HG02938 (cell line): ENCODE measurements at regions not wholly inside any gene's neighbourhood (a gene's known extent, or its start where the extent isn't known, plus 50 kb on each side); places are given as distances from the start of the nearest gene placed in this dataset.

Experiments used
- ATAC-seq: cut with Tn5 transposase; IDR thresholded peaks from one replicate; pipeline ENCODE4 v1.9.1; 2021; ENCODE audit warnings: mild to moderate bottlenecking, moderate library complexity; ENCODE audit not compliant: unreplicated experiment

- ATAC-seq, result no peak
Measured at GRCh38 chr5:135236228-135236907, 162.7 kb downstream of the MACROH2A1 start.

GRCh38 chr5:135235551-135236227 lies 163.3 kb downstream of the MACROH2A1 start:
- ATAC-seq, result no peak

- no peak for ATAC-seq
Measured at GRCh38 chr5:135234666-135235401, 164.2 kb downstream of the MACROH2A1 start.

GRCh38 chr5:135234242-135234641 lies 164.8 kb downstream of the MACROH2A1 start:
- ATAC-seq, result no peak

- ATAC-seq, result no peak
Measured at GRCh38 chr5:135233477-135233876, 165.6 kb downstream of the MACROH2A1 start.

GRCh38 chr5:135232958-135233357 lies 166.1 kb downstream of the MACROH2A1 start:
- ATAC-seq, result no peak

- no peak for ATAC-seq
Measured at GRCh38 chr5:135231289-135231688, 167.7 kb downstream of the MACROH2A1 start.

GRCh38 chr5:135230251-135230925 lies 168.6 kb downstream of the MACROH2A1 start:
- peak; percentile 51 for ATAC-seq

GRCh38 chr5:135229679-135230132 lies 169.3 kb downstream of the MACROH2A1 start:
- no peak for ATAC-seq

- no peak for ATAC-seq
Measured at GRCh38 chr5:135229122-135229521, 169.9 kb downstream of the MACROH2A1 start.

- ATAC-seq, result no peak
Measured at GRCh38 chr5:135228222-135228621, 170.8 kb downstream of the MACROH2A1 start.

- no peak for ATAC-seq
Measured at GRCh38 chr5:135227064-135228022, 171.7 kb downstream of the MACROH2A1 start.

GRCh38 chr5:135225856-135226560 lies 173.0 kb downstream of the MACROH2A1 start:
- ATAC-seq, result no peak

- ATAC-seq, result no peak
Measured at GRCh38 chr5:135223891-135224625, 175.0 kb downstream of the MACROH2A1 start.

- ATAC-seq, result no peak
Measured at GRCh38 chr5:135223404-135223803, 175.6 kb downstream of the MACROH2A1 start.

GRCh38 chr5:135222771-135223170 lies 176.3 kb downstream of the MACROH2A1 start:
- ATAC-seq, result no peak

GRCh38 chr5:135222171-135222681 lies 176.8 kb downstream of the MACROH2A1 start:
- ATAC-seq, result no peak

- no peak for ATAC-seq
Measured at GRCh38 chr5:135221696-135222095, 177.3 kb downstream of the MACROH2A1 start.

GRCh38 chr5:135221187-135221473 lies 177.9 kb downstream of the MACROH2A1 start:
- no peak for ATAC-seq
